Caco-2 (cell line): ENCODE measurements at regions not wholly inside any gene's neighbourhood (a gene's known extent, or its start where the extent isn't known, plus 50 kb on each side); places are given as distances from the start of the nearest gene placed in this dataset.

Experiments
- BruUV-seq: library from RNA; stranded (reverse); fragments of 400-500 nt; replicated peaks from 2 replicates; lab custom pipeline; 2021; lab: Mats Ljungman, UMichigan
- CTCF ChIA-PET: fragments of 300-600 bp; sonication (Branson Sonifier 250); formaldehyde crosslinking; loops from one replicate; lab custom pipeline; 2022; ENCODE audit warnings: antibody characterized with exemption; lab: Charles Lee
- POLR2A ChIA-PET: fragments of 300-600 bp; sonication (Branson Sonifier 250); formaldehyde crosslinking; loops from one replicate; lab custom pipeline; 2022; ENCODE audit warnings: antibody characterized with exemption; lab: Charles Lee
- DNase-seq, 2 experiments: peaks; one replicate each; pipeline versions ENCODE4 v3.0.0 to v3.0.0-alpha.2; 2020 to 2022
- H3K27me3 ChIP-seq: replicated peaks from 2 replicates; pipeline ENCODE4 v1.6.0; 2011; ENCODE audit warnings: low read length; ENCODE audit not compliant: control insufficient read depth, insufficient read depth
- H3K36me3 ChIP-seq: 2 replicates; pipeline ENCODE4 v1.5.1; 2011; ENCODE audit warnings: low read length; ENCODE audit not compliant: control insufficient read depth, insufficient read depth
- H3K4me1 ChIP-seq: fragments of 250-450 bp; sonication (Bioruptor Pico); 2 replicates; pipeline ENCODE4 v1.5.1; 2020; ENCODE audit warnings: mild to moderate bottlenecking
- H3K4me3 ChIP-seq: 2 replicates; pipeline ENCODE4 v1.5.1; 2011; ENCODE audit warnings: low read depth, mild to moderate bottlenecking, control low read depth, low read length
- H3K9me3 ChIP-seq: fragments of 250-450 bp; sonication (Bioruptor Pico); 2 replicates; pipeline ENCODE4 v1.5.1; 2020; ENCODE audit warnings: mild to moderate bottlenecking, moderate library complexity
- H3K27ac Mint-ChIP-seq: one replicate; pipeline ENCODE4 v1.8.0; 2022; ENCODE audit warnings: mixed read lengths; ENCODE audit not compliant: unreplicated experiment
- H3K27me3 Mint-ChIP-seq: one replicate; pipeline ENCODE4 v1.8.0; 2022; ENCODE audit warnings: mixed read lengths; ENCODE audit not compliant: insufficient read depth, unreplicated experiment
- H3K36me3 Mint-ChIP-seq: one replicate; pipeline ENCODE4 v1.8.0; 2022; ENCODE audit warnings: mild to moderate bottlenecking, mixed read lengths; ENCODE audit not compliant: insufficient read depth, unreplicated experiment
- H3K4me1 Mint-ChIP-seq: one replicate; pipeline ENCODE4 v1.8.0; 2022; ENCODE audit warnings: low read depth, mixed read lengths; ENCODE audit not compliant: unreplicated experiment
- H3K4me3 Mint-ChIP-seq: one replicate; pipeline ENCODE4 v1.8.0; 2022; ENCODE audit warnings: mild to moderate bottlenecking, moderate library complexity, mixed read lengths; ENCODE audit not compliant: unreplicated experiment
- H3K9me3 Mint-ChIP-seq: one replicate; pipeline ENCODE4 v1.8.0; 2022; ENCODE audit warnings: mixed read lengths; ENCODE audit not compliant: unreplicated experiment
- CTCF ChIP-seq, 2 experiments: fragments of 200-600 bp in 1 of 2; IDR thresholded peaks; 1 replicate in 1 of 2; 2 replicates in 1 of 2; pipeline versions ENCODE4 v1.5.1 to v1.8.0; 2011 to 2022; ENCODE audit warnings: antibody characterized with exemption in 1 of 2, control low read depth in 1 of 2, inconsistent platforms in 1 of 2, low read depth in 1 of 2, low read length in 1 of 2, mild to moderate bottlenecking in 1 of 2, moderate library complexity in 1 of 2; ENCODE audit not compliant: insufficient read depth in 1 of 2, severe bottlenecking in 1 of 2, unreplicated experiment in 1 of 2
- intact Hi-C: fragments of 100-400 bp; cut with micrococcal nuclease; formaldehyde crosslinking; loops from one replicate; pipeline ENCODE4 v1.10.0; 2022; ENCODE audit not compliant: unreplicated experiment

- Histone ChIP-seq H3K4me1 (no peaks in the 10 kb centered on the region), H3K36me3 (no peaks in the 10 kb centered on the region), H3K4me3 (no peak overlapping the region), H3K27me3 (no peaks in the 10 kb centered on the region), H3K9me3 (no peaks in the 10 kb centered on the region)
- Mint-ChIP-seq H3K4me1 (no peaks in the 10 kb centered on the region), H3K27ac (no peak overlapping the region), H3K27me3 (peaks cover 5% of the 10 kb centered on the region), H3K9me3 (no peaks in the 10 kb centered on the region), H3K36me3 (no peaks in the 10 kb centered on the region), H3K4me3 (no peak overlapping the region)
- CTCF ChIA-PET, result no interaction called here
- DNase-seq, result no peak
- POLR2A ChIA-PET, result no interaction called here
- BruUV-seq, result no TSS peak
- TF ChIP-seq CTCF (IDR thresholded peaks at IDR 0.05; ENCODE audit: insufficient read depth in 1 of 2, low read depth in 1 of 2, low read length in 1 of 2, severe bottlenecking in 1 of 2, unreplicated experiment in 1 of 2), result no peak
- intact Hi-C loops, result no loop called here
These were observed 252.6 kb downstream of the TLE3 start for GRCh38 chr15:69845159-69845558.

- Mint-ChIP-seq H3K4me1 (no peaks in the 10 kb centered on the region), H3K36me3 (no peaks in the 10 kb centered on the region), H3K27me3 (peaks cover 5% of the 10 kb centered on the region), H3K9me3 (no peaks in the 10 kb centered on the region), H3K4me3 (no peak overlapping the region), H3K27ac (no peak overlapping the region)
- no TSS peak for BruUV-seq
- intact Hi-C loops, result no loop called here
- ChIA-PET CTCF (no interaction called here), POLR2A (no interaction called here)
- H3K4me3 ChIP-seq, result no peak overlapping the region
- no peaks in the 10 kb centered on the region for H3K4me1 ChIP-seq
- DNase-seq, result no peak
- no peaks in the 10 kb centered on the region for H3K36me3 ChIP-seq
- no peaks in the 10 kb centered on the region for H3K27me3 ChIP-seq
- no peak for TF ChIP-seq CTCF (IDR thresholded peaks at IDR 0.05; ENCODE audit: insufficient read depth in 1 of 2, low read depth in 1 of 2, low read length in 1 of 2, severe bottlenecking in 1 of 2, unreplicated experiment in 1 of 2)
- no peaks in the 10 kb centered on the region for H3K9me3 ChIP-seq
These were observed 250.1 kb downstream of the TLE3 start for GRCh38 chr15:69847625-69848024.

GRCh38 chr15:69848096-69848495 lies 249.6 kb downstream of the TLE3 start:
- no peak for TF ChIP-seq CTCF (IDR thresholded peaks at IDR 0.05; ENCODE audit: insufficient read depth in 1 of 2, low read depth in 1 of 2, low read length in 1 of 2, severe bottlenecking in 1 of 2, unreplicated experiment in 1 of 2)
- ChIA-PET POLR2A (no interaction called here), CTCF (no interaction called here)
- H3K27me3 ChIP-seq, result no peaks in the 10 kb centered on the region
- H3K9me3 Mint-ChIP-seq, result no peaks in the 10 kb centered on the region
- no peaks in the 10 kb centered on the region for H3K36me3 Mint-ChIP-seq
- H3K4me1 Mint-ChIP-seq, result no peaks in the 10 kb centered on the region
- H3K27ac Mint-ChIP-seq, result no peak overlapping the region
- no peaks in the 10 kb centered on the region for H3K36me3 ChIP-seq
- peaks cover 5% of the 10 kb centered on the region for H3K27me3 Mint-ChIP-seq
- intact Hi-C loops, result no loop called here
- DNase-seq, result no peak
- H3K4me1 ChIP-seq, result no peaks in the 10 kb centered on the region
- no peak overlapping the region for H3K4me3 ChIP-seq
- H3K4me3 Mint-ChIP-seq, result no peak overlapping the region
- no peaks in the 10 kb centered on the region for H3K9me3 ChIP-seq
- no TSS peak for BruUV-seq
